LNCaP clone FGC (cell line): ENCODE measurements at regions not wholly inside any gene's neighbourhood (a gene's known extent, or its start where the extent isn't known, plus 50 kb on each side); places are given as distances from the start of the nearest gene placed in this dataset.

Source experiments
- DNase-seq: peaks from one replicate; pipeline ENCODE4 v3.0.0-alpha.2; 2011; ENCODE audit warnings: low read depth
- H3K4me3 ChIP-seq: 2 replicates; pipeline ENCODE4 v1.5.1; 2011; ENCODE audit warnings: mild to moderate bottlenecking, low read depth, low read length, control low read depth
- TF ChIP-seq, protein P1 (sequence below): IDR thresholded peaks from 2 replicates; pipeline ENCODE4 v1.5.1; 2012; ENCODE audit warnings: mild to moderate bottlenecking; ENCODE audit not compliant: control insufficient read depth, insufficient read depth; ENCODE audit errors: extremely low read depth

DNA sequence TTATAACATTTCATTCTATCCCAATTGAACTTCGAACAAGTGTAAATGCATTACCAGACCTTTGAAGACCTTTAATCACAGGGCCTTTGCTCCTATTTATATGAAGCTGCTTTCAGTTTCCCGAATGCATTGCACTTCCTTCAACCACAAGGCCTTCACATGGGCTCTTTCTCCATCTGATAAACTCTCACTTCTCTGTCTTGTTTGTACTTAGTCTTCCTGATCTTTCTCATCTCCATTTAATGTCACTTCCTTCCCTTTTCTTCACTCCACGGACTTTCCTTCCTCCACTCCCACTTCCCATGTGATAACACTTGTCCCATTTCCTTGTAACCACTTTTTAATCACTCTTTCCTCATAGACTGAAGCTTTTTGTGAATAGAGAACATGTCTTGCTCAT lies 74.3 kb upstream of the TNC start:
- TF ChIP-seq, protein P1, sequence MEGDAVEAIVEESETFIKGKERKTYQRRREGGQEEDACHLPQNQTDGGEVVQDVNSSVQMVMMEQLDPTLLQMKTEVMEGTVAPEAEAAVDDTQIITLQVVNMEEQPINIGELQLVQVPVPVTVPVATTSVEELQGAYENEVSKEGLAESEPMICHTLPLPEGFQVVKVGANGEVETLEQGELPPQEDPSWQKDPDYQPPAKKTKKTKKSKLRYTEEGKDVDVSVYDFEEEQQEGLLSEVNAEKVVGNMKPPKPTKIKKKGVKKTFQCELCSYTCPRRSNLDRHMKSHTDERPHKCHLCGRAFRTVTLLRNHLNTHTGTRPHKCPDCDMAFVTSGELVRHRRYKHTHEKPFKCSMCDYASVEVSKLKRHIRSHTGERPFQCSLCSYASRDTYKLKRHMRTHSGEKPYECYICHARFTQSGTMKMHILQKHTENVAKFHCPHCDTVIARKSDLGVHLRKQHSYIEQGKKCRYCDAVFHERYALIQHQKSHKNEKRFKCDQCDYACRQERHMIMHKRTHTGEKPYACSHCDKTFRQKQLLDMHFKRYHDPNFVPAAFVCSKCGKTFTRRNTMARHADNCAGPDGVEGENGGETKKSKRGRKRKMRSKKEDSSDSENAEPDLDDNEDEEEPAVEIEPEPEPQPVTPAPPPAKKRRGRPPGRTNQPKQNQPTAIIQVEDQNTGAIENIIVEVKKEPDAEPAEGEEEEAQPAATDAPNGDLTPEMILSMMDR, result no peak
- H3K4me3 ChIP-seq, result no peak overlapping the region
- DNase-seq, result no peak

DNA sequence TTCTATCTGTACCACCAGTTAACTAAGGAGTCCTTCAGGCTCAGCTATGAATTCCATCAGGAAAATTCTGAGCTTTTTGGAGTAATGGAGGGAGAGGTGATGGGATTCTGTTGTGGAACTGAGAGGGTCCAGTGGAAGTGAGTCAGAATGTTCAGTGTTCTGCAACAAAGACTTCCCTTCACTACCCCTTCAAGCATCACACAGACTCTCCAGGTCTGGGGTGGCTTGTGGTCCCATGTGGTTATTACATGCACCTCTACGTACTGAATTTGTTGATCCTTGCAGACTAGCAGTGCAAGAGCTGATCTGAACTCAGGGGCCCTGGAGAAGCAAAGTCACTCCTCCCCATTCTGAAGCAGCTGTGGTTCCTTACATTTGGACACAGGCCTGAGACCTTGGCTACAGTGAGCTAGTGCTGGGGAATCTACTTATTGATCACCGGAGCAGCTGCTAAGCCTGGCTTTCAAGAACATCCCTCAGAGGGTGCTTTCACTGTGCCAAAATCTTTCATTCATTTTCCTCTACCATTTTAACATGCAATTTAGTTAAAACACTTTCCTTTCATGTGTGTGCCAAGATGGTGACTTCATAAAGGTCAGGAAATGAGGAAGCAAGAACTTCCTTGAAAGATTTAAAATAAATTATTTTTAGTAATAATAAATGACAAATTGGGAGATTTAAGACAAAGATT lies 75.0 kb upstream of the TNC start:
- TF ChIP-seq, protein P1, result no peak
- no peak for DNase-seq
- no peak overlapping the region for H3K4me3 ChIP-seq

DNA sequence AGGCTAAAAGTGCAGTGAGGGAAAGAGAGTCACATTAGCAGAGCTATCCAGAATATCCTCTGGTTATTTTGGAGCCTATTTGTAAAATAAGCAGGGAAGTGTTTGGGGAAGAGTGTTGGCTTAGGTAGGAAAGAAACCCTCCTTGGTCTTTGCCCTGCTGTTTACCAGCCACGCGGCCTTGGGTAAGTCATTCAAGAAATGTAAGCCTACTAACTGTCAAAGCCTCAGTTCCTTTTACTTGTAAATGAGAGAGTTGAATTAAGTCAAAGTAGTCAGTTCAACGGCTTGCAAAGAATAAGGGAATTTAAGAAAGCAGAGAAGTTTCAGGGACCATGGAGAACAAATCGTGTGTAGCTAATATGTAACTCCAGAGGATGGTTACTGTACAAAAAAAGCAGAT lies 75.8 kb upstream of the TNC start:
- DNase-seq, result no peak
- no peak overlapping the region for H3K4me3 ChIP-seq
- TF ChIP-seq, protein P1, result no peak

DNA sequence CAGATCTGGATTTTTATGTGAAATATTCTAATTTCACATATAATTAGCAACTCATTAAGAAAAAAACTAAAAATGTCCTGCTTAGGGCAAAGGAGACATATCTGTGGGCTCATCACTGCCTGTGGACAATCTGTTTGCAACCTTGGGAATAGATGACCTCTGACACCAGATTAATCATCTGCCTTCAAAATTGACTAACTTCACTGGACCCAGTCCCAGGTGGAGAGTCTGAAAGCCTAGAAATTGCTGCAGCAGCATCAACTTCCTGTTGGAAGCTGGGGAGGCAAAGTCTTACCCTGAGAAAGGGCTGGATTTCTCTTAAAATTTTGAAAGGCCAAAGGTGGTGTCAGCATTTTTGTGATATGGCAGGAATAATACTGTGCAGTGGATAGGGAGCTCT lies 76.3 kb upstream of the TNC start:
- DNase-seq, result no peak
- TF ChIP-seq, protein P1, result no peak
- no peak overlapping the region for H3K4me3 ChIP-seq

DNA sequence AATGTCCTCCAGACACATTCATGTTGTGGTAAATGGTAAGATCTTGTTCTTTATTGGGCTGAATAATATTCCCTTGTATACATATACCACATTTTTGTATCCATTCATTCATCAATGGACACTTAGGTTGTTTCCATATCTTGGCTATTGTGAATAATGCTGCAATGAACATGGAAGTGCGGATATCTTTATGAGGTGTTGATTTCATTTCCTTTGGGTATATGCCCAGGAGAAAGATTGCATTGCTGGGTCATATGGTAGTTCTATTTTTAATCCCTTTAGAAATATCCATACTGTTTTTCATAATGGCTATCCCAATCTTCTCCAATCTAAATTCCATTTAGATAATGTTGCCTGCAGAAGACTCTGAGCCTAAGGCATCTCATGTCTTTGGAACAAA lies 78.0 kb upstream of the TNC start:
- TF ChIP-seq, protein P1, result no peak
- DNase-seq, result no peak

DNA sequence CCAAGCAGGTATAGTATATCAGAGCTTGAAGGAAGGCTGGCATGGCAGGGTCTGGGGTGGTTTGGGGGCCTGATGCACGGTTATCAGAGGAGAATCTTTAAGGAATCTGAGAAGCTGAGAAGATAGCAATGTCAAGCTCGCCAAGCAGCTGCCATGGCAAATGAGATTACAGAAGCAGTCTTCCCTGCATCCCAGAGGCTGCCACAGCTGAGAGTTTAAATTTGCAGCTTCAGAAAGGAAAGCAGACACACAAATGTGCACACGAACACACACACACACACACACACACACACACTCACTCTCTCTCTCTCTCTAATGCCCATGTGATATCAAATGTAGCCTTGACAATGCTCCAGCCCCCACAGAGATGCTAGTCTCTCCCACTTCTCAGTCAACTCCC lies 79.0 kb upstream of the TNC start:
- TF ChIP-seq, protein P1, result no peak

More for the DNA sequence above, 78.0 kb upstream of the TNC start:
- no peak overlapping the region for H3K4me3 ChIP-seq

DNA sequence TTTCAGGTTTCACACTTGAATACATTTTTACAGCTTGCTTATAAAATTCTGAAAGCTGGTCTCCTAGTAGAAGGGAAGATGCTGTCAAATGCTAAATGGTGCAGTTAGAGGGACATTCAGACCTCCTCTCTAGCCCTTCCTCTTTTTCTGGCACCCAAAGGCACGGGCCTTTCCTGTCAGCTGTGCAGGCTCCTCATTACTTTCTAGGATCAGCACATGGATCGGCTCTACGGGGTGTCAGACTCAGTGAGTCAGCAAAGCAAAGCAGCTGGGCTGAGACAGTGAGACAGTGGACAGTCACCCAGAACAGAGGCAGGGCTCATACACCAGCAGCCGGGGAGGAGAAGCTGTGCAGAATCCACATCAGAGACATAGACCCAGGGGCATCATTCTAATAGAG lies 80.0 kb upstream of the TNC start:
- H3K4me3 ChIP-seq, result no peak overlapping the region
- TF ChIP-seq, protein P1, result no peak
- DNase-seq, result no peak

More for the DNA sequence above, 79.0 kb upstream of the TNC start:
- DNase-seq, result no peak
- no peak overlapping the region for H3K4me3 ChIP-seq
